ENCODE measurements at regions not wholly inside any gene's neighbourhood (a gene's known extent, or its start where the extent isn't known, plus 50 kb on each side); places are given as distances from the start of the nearest gene placed in this dataset.

- H3K36me3 ChIP-seq, result no peaks in the 10 kb centered on the region
- H3K4me3 ChIP-seq, result no peak overlapping the region
- TF ChIP-seq POLR2AphosphoS5 (IDR thresholded peaks at IDR 0.05; ENCODE audit: insufficient read depth in 1 of 2, low read depth in 1 of 2) (no peak), POLR2A (IDR thresholded peaks at IDR 0.05) (no peak), CTCF (IDR thresholded peaks at IDR 0.05) (no peak)
- no peaks in the 10 kb centered on the region for H3K27me3 ChIP-seq
- H3K4me1 ChIP-seq, result peaks cover 69% of the 10 kb centered on the region
- H3K27ac ChIP-seq, result peak overlapping the region; percentile 42
- intact Hi-C loops (cut with DNase I), result no loop called here
- no peaks in the 10 kb centered on the region for H3K9me3 ChIP-seq
- DNase-seq (ENCODE audit: extremely low spot score in 2 of 2), result no peak
Observed at GRCh38 chr9:108054131-108054630, 564.6 kb upstream of the KLF4 start.

- Histone ChIP-seq H3K4me3 (no peak overlapping the region), H3K27ac (peak overlapping the region; percentile 42), H3K36me3 (no peaks in the 10 kb centered on the region), H3K4me1 (peaks cover 69% of the 10 kb centered on the region), H3K9me3 (no peaks in the 10 kb centered on the region), H3K27me3 (no peaks in the 10 kb centered on the region)
- intact Hi-C loops (cut with DNase I), result no loop called here
- peak in 1 of 2 donors; percentile 89 for DNase-seq (ENCODE audit: extremely low spot score in 2 of 2)
- TF ChIP-seq CTCF (IDR thresholded peaks at IDR 0.05) (no peak), POLR2A (IDR thresholded peaks at IDR 0.05) (no peak), POLR2AphosphoS5 (IDR thresholded peaks at IDR 0.05; ENCODE audit: insufficient read depth in 1 of 2, low read depth in 1 of 2) (peak in 1 of 2 donors; percentile 81)
Observed at GRCh38 chr9:108053555-108054061, 564.0 kb upstream of the KLF4 start.

- Histone ChIP-seq H3K36me3 (no peaks in the 10 kb centered on the region), H3K9me3 (no peaks in the 10 kb centered on the region), H3K27me3 (no peaks in the 10 kb centered on the region), H3K4me1 (peaks cover 60% of the 10 kb centered on the region), H3K4me3 (no peak overlapping the region), H3K27ac (no peak overlapping the region)
- intact Hi-C loops (cut with DNase I), result no loop called here
- TF ChIP-seq POLR2AphosphoS5 (IDR thresholded peaks at IDR 0.05; ENCODE audit: insufficient read depth in 1 of 2, low read depth in 1 of 2) (no peak), CTCF (IDR thresholded peaks at IDR 0.05) (no peak), POLR2A (IDR thresholded peaks at IDR 0.05) (no peak)
- peak in 1 of 2 donors; percentile 79 for DNase-seq (ENCODE audit: extremely low spot score in 2 of 2)
Observed at GRCh38 chr9:108052431-108053080, 563.0 kb upstream of the KLF4 start.

- H3K4me1 ChIP-seq, result peaks cover 51% of the 10 kb centered on the region
- H3K27me3 ChIP-seq, result no peaks in the 10 kb centered on the region
- H3K27ac ChIP-seq, result no peak overlapping the region
- TF ChIP-seq CTCF (IDR thresholded peaks at IDR 0.05) (no peak), POLR2AphosphoS5 (IDR thresholded peaks at IDR 0.05; ENCODE audit: insufficient read depth in 1 of 2, low read depth in 1 of 2) (no peak), POLR2A (IDR thresholded peaks at IDR 0.05) (no peak)
- no peaks in the 10 kb centered on the region for H3K36me3 ChIP-seq
- DNase-seq (ENCODE audit: extremely low spot score in 2 of 2), result peak in 1 of 2 donors; percentile 16
- no peaks in the 10 kb centered on the region for H3K9me3 ChIP-seq
- intact Hi-C loops (cut with DNase I), result no loop called here
- H3K4me3 ChIP-seq, result no peak overlapping the region
Observed at GRCh38 chr9:108050894-108051293, 561.3 kb upstream of the KLF4 start.

Data from vagina (tissue), 2 donors.